H9 (cell line): ENCODE measurements at regions not wholly inside any gene's neighbourhood (a gene's known extent, or its start where the extent isn't known, plus 50 kb on each side); places are given as distances from the start of the nearest gene placed in this dataset.

Experiments used
- DNase-seq: peaks from one replicate; pipeline ENCODE4 v3.0.0-alpha.2; 2017
- H2AFZ ChIP-seq: one replicate; pipeline ENCODE4 v1.6.1; 2013; ENCODE audit warnings: mild to moderate bottlenecking, low read length, control low read depth, moderate library complexity
- H2AK5ac ChIP-seq: 2 replicates; pipeline ENCODE4 v1.6.1; 2013; ENCODE audit warnings: low read length, control low read depth, mixed read lengths; ENCODE audit not compliant: insufficient read length
- H2BK120ac ChIP-seq: one replicate; pipeline ENCODE4 v1.6.1; 2013; ENCODE audit warnings: low read depth, mild to moderate bottlenecking, low read length, control low read depth, inconsistent platforms; ENCODE audit not compliant: poor library complexity, severe bottlenecking
- H2BK12ac ChIP-seq: 2 replicates; pipeline ENCODE4 v1.6.1; 2013; ENCODE audit warnings: low read length, control low read depth, mixed read lengths, low read depth; ENCODE audit not compliant: insufficient read length
- H2BK15ac ChIP-seq: 2 replicates; pipeline ENCODE4 v1.6.1; 2013; ENCODE audit warnings: low read depth, low read length, control low read depth
- H2BK20ac ChIP-seq: one replicate; pipeline ENCODE4 v1.6.1; 2013; ENCODE audit warnings: low read depth, mild to moderate bottlenecking, low read length, control low read depth, inconsistent platforms; ENCODE audit not compliant: poor library complexity, severe bottlenecking
- H2BK5ac ChIP-seq: 2 replicates; pipeline ENCODE4 v1.6.1; 2013; ENCODE audit warnings: low read length, control low read depth, mixed read lengths; ENCODE audit not compliant: insufficient read length
- H3K14ac ChIP-seq: 2 replicates; pipeline ENCODE4 v1.6.1; 2013; ENCODE audit warnings: low read length, control low read depth; ENCODE audit not compliant: insufficient read depth
- H3K18ac ChIP-seq: 2 replicates; pipeline ENCODE4 v1.6.1; 2013; ENCODE audit warnings: low read depth, mild to moderate bottlenecking, mixed read lengths, low read length, control low read depth; ENCODE audit not compliant: insufficient read length
- H3K23ac ChIP-seq: 2 replicates; pipeline ENCODE4 v1.6.1; 2013; ENCODE audit warnings: low read length, control low read depth, mixed read lengths, low read depth; ENCODE audit not compliant: insufficient read length
- H3K23me2 ChIP-seq: 2 replicates; pipeline ENCODE4 v1.6.1; 2013; ENCODE audit warnings: low read depth, mild to moderate bottlenecking, mixed read lengths, low read length, control low read depth; ENCODE audit not compliant: insufficient read length, poor library complexity, severe bottlenecking
- H3K27ac ChIP-seq: 2 replicates; pipeline ENCODE4 v1.5.1; 2013; ENCODE audit warnings: low read length, control low read depth, mixed read lengths, low read depth; ENCODE audit not compliant: insufficient read length
- H3K27me3 ChIP-seq: 2 replicates; pipeline ENCODE4 v1.6.1; 2013; ENCODE audit warnings: low read length, control low read depth, inconsistent platforms; ENCODE audit not compliant: insufficient read depth
- H3K4ac ChIP-seq: 2 replicates; pipeline ENCODE4 v1.6.1; 2013; ENCODE audit warnings: low read depth, mild to moderate bottlenecking, control low read depth, inconsistent platforms, low read length, moderate library complexity
- H3K4me1 ChIP-seq: 2 replicates; pipeline ENCODE4 v1.6.1; 2013; ENCODE audit warnings: low read length, control low read depth, inconsistent platforms; ENCODE audit not compliant: insufficient read depth
- H3K4me2 ChIP-seq: 2 replicates; pipeline ENCODE4 v1.6.1; 2013; ENCODE audit warnings: low read length, control low read depth, mixed read lengths; ENCODE audit not compliant: insufficient read length, insufficient read depth
- H3K56ac ChIP-seq: 2 replicates; pipeline ENCODE4 v1.6.1; 2013; ENCODE audit warnings: low read depth, mild to moderate bottlenecking, mixed read lengths, low read length, control low read depth; ENCODE audit not compliant: insufficient read length
- H3K79me1 ChIP-seq: 2 replicates; pipeline ENCODE4 v1.6.1; 2013; ENCODE audit warnings: low read depth, mild to moderate bottlenecking, moderate library complexity, low read length, control low read depth, inconsistent platforms; ENCODE audit not compliant: insufficient read depth, poor library complexity, severe bottlenecking
- H3K79me2 ChIP-seq: 2 replicates; pipeline ENCODE4 v1.6.1; 2013; ENCODE audit warnings: low read length, control low read depth, inconsistent platforms; ENCODE audit not compliant: insufficient read depth
- H3K9ac ChIP-seq: 2 replicates; pipeline ENCODE4 v1.6.1; 2013; ENCODE audit warnings: low read length, control low read depth, mixed read lengths; ENCODE audit not compliant: insufficient read length; ENCODE audit errors: extremely low read depth
- H3K9me3 ChIP-seq: one replicate; pipeline ENCODE4 v1.6.1; 2013; ENCODE audit warnings: low read depth, low read length, inconsistent platforms; ENCODE audit not compliant: control insufficient read depth
- H3T11ph ChIP-seq: one replicate; pipeline ENCODE4 v1.6.1; 2013; ENCODE audit warnings: mild to moderate bottlenecking, low read length, control low read depth, inconsistent platforms
- H4K20me1 ChIP-seq: one replicate; pipeline ENCODE4 v1.6.1; 2013; ENCODE audit not compliant: control insufficient read depth, insufficient read length, insufficient read depth
- H4K5ac ChIP-seq: 2 replicates; pipeline ENCODE4 v1.6.1; 2013; ENCODE audit warnings: low read depth, mild to moderate bottlenecking, mixed read lengths, low read length, control low read depth; ENCODE audit not compliant: insufficient read length
- H4K8ac ChIP-seq: replicated peaks from 2 replicates; pipeline ENCODE4 v1.6.1; 2013; ENCODE audit warnings: low read length, control low read depth, mixed read lengths, low read depth; ENCODE audit not compliant: insufficient read length
- H4K91ac ChIP-seq: 2 replicates; pipeline ENCODE4 v1.6.1; 2013; ENCODE audit warnings: low read depth, mild to moderate bottlenecking, moderate library complexity, mixed read lengths, low read length, control low read depth; ENCODE audit not compliant: insufficient read length
- H3K27ac Mint-ChIP-seq, 3 experiments: 2 replicates in 2 of 3; 3 replicates in 1 of 3; pipeline ENCODE4 v1.8.0; 2020 to 2021; ENCODE audit warnings: mixed read lengths in 3 of 3, mild to moderate bottlenecking in 1 of 3, moderate library complexity in 1 of 3
- H3K27me3 Mint-ChIP-seq: 2 replicates; pipeline ENCODE4 v1.8.0; 2021; ENCODE audit warnings: low read depth, mild to moderate bottlenecking, moderate library complexity, mixed read lengths
- H3K36me3 Mint-ChIP-seq, 3 experiments: 2 replicates in 2 of 3; 3 replicates in 1 of 3; pipeline ENCODE4 v1.8.0; 2020 to 2021; ENCODE audit warnings: low read depth in 3 of 3, mixed read lengths in 3 of 3; ENCODE audit not compliant: insufficient read depth in 1 of 3
- H3K4me1 Mint-ChIP-seq, 2 experiments: 2 replicates each; pipeline ENCODE4 v1.8.0; 2020; ENCODE audit warnings: mixed read lengths in 2 of 2
- H3K4me3 Mint-ChIP-seq, 2 experiments: 2 replicates in 1 of 2; 3 replicates in 1 of 2; pipeline ENCODE4 v1.8.0; 2020 to 2021; ENCODE audit warnings: mild to moderate bottlenecking in 2 of 2, mixed read lengths in 2 of 2, moderate library complexity in 1 of 2
- H3K9me3 Mint-ChIP-seq, 2 experiments: 2 replicates in 1 of 2; 3 replicates in 1 of 2; pipeline ENCODE4 v1.8.0; 2020; ENCODE audit warnings: mild to moderate bottlenecking in 2 of 2, mixed read lengths in 2 of 2, moderate library complexity in 1 of 2
- CTCF ChIP-seq: fragments of 200-600 bp; sonication (generic); conservative IDR thresholded peaks from 3 replicates; pipeline ENCODE4 v1.8.0; 2021; ENCODE audit warnings: antibody characterized with exemption, mild to moderate bottlenecking
- WGBS: extraction: QIAGEN DNeasy Blood & Tissue Kit; methylation state at CpG from one replicate; pipeline ENCODE4 v1.1.7; 2013; ENCODE audit warnings: missing lambda C conversion rate, low lambda C conversion rate, mixed read lengths; ENCODE audit not compliant: insufficient read length; ENCODE audit errors: extremely low coverage; 5-methylcytosine and 5-hydroxymethylcytosine counted together

- no peak overlapping the region for H3T11ph ChIP-seq
- no peak overlapping the region for H3K14ac ChIP-seq
- H4K91ac ChIP-seq, result no peak overlapping the region
- WGBS, result no CpG with 5 or more reads among the region's 9 CpGs
- H3K9me3 Mint-ChIP-seq, result peaks cover 4 to 10% of the 10 kb centered on the region in 2 experiments
- H4K8ac ChIP-seq, result no peak overlapping the region
- DNase-seq, result peak; percentile 76
- H3K23me2 ChIP-seq, result no peaks in the 10 kb centered on the region
- no peak overlapping the region for H3K56ac ChIP-seq
- no peaks in the 10 kb centered on the region for H3K4me1 ChIP-seq
- no peaks in the 10 kb centered on the region for H3K79me2 ChIP-seq
- H3K9ac ChIP-seq, result no peak overlapping the region
- H2AFZ ChIP-seq, result no peak overlapping the region
- no peak overlapping the region for H3K4me3 Mint-ChIP-seq
- no peak overlapping the region for H3K23ac ChIP-seq
- no peaks in the 10 kb centered on the region for H3K27me3 ChIP-seq
- H2BK120ac ChIP-seq, result no peak overlapping the region
- no peak overlapping the region for H2BK15ac ChIP-seq
- H3K79me1 ChIP-seq, result no peaks in the 10 kb centered on the region
- H3K27ac Mint-ChIP-seq, result peak overlapping the region in 1 of 3 experiments; percentile 49; a peak in 1 of 7 replicates
- TF ChIP-seq CTCF, result peak; percentile 61
- peaks cover 5 to 8% of the 10 kb centered on the region in 2 experiments; a peak in 2 of 4 replicates for H3K4me1 Mint-ChIP-seq
- H2BK12ac ChIP-seq, result no peak overlapping the region
- H2BK20ac ChIP-seq, result no peak overlapping the region
- H3K27me3 Mint-ChIP-seq, result no peaks in the 10 kb centered on the region
- no peak overlapping the region for H4K5ac ChIP-seq
- H2AK5ac ChIP-seq, result no peak overlapping the region
- peaks cover 0 to 4% (median 0%) of the 10 kb centered on the region in 3 experiments; a peak in 2 of 7 replicates for H3K36me3 Mint-ChIP-seq
- no peak overlapping the region for H3K4ac ChIP-seq
- H3K9me3 ChIP-seq, result no peaks in the 10 kb centered on the region
- H3K27ac ChIP-seq, result no peak overlapping the region
- no peak overlapping the region for H3K18ac ChIP-seq
- no peaks in the 10 kb centered on the region for H4K20me1 ChIP-seq
- no peak overlapping the region for H3K4me2 ChIP-seq
- H2BK5ac ChIP-seq, result no peak overlapping the region
Measured at GRCh38 chr13:21242236-21242635, 65.8 kb downstream of the MRPL57 start.
